ENCODE measurements at regions not wholly inside any gene's neighbourhood (a gene's known extent, or its start where the extent isn't known, plus 50 kb on each side); places are given as distances from the start of the nearest gene placed in this dataset. TPM values are rescaled to one million over a fixed set of nuclear protein-coding genes. Genes with fewer than 3 reads are reported as not detected.

DNA sequence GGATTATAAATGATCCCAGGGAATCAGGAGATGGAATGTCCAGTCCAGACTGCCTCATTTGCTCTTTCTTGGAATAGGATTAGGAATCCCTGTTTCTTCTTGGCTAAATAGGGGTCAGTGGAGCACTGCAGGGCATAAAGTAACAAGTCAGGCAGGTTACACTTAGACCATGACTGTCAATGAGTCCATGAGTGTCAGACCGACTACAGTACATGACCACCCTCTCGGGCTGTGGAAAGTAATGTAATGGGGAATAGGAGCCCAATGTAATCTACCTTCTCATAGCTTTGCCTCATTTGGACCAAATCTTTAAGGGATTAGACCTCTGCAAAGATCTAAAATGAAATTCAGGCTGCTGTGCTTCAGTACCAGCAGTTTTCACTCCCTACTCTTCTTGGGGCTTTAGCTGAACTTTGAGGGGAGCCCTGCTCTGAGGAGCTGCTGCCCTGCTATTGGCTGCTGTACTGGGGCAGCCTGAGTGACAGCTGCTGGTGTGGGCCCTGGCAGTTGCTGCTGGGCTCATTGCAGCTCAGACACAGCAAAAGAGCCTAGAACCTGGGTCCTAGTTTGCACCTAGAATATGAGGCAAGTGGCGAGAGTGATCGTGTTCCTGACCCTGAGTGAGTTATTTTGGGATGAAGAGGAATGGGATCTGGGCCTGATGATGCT lies 62.2 kb upstream of the OR4E1 start:
- no peak for DNase-seq (ENCODE audit: low read depth in 2 of 3, low spot score in 2 of 3)

DNA sequence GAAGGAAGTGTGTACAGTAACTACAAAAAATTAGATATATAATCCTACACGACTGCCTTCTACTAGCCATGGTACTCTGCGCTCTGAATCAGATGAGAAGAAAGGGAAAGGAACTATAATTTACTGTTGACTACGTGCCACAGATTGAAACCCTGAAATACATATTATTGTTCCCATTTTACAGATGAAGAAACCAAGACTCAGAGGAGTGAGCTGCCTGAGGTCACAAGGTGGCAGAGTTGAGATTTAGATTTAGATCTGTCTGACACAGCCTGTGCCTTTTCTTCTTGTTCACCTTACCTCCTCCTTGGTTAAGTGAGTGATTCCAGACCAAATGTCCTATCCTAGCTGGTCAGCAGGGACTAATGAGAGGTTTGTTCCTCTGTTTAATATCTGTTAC lies 61.6 kb upstream of the OR4E1 start:
- no peak for DNase-seq (ENCODE audit: low read depth in 2 of 3, low spot score in 2 of 3)

DNA sequence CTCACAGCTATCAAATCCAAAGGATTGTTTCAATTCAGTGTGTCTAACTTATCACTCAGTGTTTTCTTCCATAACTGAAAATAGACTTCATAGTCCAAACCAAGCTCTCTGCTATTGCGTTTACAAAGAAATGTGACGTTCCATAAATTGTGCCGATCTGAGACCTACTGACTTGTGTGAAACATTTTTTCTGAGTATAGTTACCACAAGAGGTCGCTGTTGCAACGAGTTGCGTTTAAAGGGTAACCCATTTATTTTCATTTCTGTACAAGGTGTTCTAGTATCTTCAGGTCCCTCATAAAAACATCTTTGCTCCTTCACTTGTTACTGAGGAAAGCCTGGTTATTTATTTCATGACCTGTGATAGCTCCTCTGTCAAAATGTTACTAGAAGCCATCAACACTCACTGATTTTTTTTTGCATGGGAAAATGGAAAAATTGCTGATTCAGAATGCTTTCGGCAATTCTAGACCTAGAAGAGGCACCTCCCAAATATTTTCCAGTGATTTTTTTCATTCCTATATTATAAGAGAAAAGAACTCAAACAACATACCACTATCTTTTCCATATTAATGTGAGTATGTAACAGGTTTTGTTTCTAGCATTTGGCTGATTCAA lies 60.9 kb upstream of the OR4E1 start:
- DNase-seq (ENCODE audit: low read depth in 2 of 3, low spot score in 2 of 3) = peak; percentile 32 to 88 (median 69)

DNA sequence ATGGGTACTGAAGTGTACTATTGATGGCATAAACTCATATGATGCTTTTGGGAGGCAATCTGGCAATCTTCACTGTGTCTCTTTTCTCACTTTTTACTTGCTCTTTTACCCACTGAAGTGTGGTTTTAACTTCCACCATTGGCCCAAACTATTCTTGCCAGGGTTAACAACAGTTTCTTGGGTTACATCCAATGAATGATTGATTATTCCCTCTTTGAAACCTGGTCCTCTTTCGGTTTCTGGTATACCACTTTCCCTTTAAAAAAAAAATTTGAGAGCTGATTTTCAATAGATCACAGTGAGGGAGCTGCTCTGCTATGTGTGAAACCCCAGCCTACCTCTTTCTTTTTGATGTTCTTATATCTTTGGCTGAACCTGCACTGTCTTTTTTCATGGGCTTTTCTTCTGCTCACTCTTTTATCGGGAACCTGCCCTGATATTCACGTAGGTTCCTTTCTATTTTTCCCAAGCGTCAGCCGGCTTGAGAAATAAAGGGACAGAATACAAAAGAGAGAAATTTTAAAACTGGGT lies 56.1 kb upstream of the OR4E1 start:
- peak in 1 of 3 donors; percentile 57 for DNase-seq (ENCODE audit: low read depth in 2 of 3, low spot score in 2 of 3)

DNA sequence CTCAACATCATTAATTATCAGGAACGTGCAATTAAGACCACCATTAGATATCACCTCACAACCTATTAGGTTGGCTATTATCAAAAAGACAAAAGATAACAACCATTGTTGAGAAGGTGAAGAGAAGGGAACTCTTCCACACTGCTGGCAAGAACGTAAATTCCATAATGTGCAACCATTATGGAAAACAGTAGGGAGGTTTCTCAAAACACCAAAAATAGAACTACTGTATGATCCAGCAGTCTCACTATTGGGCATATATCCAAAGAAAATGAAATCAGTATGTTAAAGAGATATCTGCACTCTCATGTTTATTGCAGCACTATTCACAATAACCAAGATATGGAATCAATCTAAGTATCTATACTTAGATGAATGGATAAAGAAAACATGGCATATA lies 51.6 kb upstream of the OR4E1 start:
- no peak for DNase-seq (ENCODE audit: low read depth in 2 of 3, low spot score in 2 of 3)

DNA sequence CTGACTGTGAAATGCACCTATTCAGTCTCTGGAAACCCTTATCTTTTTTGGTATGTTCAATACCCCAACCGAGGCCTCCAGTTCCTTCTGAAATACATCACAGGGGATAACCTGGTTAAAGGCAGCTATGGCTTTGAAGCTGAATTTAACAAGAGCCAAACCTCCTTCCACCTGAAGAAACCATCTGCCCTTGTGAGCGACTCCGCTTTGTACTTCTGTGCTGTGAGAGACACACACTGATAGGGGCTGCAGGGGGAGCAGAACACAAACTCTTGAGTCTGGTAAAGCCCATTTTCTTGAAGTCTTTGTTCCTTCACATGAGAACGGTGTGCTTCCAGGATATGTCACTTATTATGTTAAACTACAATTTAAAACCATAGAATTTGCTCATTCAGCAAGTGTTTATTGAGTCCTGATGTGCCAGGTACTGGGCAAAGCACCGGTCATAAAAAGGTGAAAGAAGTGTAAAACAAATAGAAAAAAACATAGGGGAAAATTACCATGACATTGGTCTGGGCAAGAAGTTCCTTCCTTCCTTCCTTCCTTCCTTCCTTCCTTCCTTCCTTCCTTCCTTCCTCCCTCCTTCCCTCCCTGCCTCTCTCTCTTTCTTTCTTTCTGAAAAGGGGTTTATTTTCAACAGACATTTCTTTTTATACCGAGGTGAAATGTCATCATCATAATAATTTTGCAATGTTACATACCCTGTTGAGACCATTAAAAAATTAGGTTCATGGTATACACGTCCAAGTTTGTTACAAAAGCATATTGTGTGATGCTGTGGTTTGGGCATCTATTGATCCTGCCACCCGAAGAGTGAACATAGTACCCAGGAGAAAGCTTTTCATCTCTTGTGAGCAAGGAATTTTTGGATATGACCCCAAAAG lies 50.7 kb upstream of the OR4E1 start:
- no peak for DNase-seq (ENCODE audit: low read depth in 2 of 3, low spot score in 2 of 3)

DNA sequence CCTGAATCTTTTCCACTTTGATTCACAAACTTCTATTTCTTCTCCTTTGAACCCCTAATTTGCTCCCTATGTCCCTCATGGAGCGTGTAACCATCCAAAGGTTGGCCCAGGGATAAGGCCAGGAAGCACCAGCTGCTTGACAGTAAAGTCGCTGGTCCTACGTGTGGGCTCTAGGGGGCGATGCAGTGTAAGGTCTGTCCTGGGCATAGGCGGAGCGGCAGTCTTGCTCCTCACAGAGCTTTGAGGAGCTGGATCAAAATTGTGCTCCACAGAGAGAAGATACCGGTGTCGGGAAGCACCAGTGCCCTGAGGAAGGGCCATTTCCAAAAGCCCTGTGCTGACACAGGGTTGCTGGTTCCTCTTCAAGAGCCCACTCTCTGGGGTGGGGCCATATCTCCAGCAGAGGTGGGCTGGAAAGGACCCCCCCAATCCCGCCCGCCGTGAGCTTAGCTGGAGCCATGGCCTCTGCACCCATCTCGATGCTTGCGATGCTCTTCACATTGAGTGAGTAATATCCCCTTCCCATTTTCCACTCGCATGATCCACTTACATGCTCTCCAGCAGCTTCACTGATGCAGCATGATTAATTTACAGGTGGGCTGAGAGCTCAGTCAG lies 49.9 kb upstream of the OR4E1 start:
- peak in 2 of 3 donors; percentile 28 to 60 for DNase-seq (ENCODE audit: low read depth in 2 of 3, low spot score in 2 of 3)

Small RNA genes lying in the stretch of these regions (small RNA-seq; reads per million reads assigned to genes)
- gene AC245505.1 (not detected), gene TRAJ30 (not detected), gene TRAJ31 (not detected), gene TRAJ32 (not detected), gene TRAJ33 (not detected), gene TRAJ34 (not detected), gene TRAJ35 (not detected), gene TRAJ36 (not detected), gene TRAJ37 (not detected), gene TRAJ38 (not detected), gene TRAJ39 (not detected), gene TRAJ40 (not detected), gene TRAJ41 (not detected), gene TRAJ42 (not detected), gene TRAJ43 (not detected), gene TRAJ44 (not detected), gene TRAJ45 (not detected), gene TRAJ46 (not detected), gene TRAJ47 (not detected), gene TRAJ48 (not detected), gene TRAJ49 (not detected), gene TRAJ50 (not detected), gene TRAJ51 (not detected), gene TRAJ52 (not detected), gene TRAJ53 (not detected), gene TRAJ54 (not detected), gene TRAJ55 (not detected), gene TRAJ56 (not detected), gene TRAJ57 (not detected), gene TRAJ58 (not detected), gene TRAJ59 (not detected), gene TRAJ60 (not detected), gene TRAJ61 (not detected), gene TRAV15 (not detected), gene TRDD1 (not detected), gene TRDD2 (not detected), gene TRDD3 (not detected), gene TRDJ1 (not detected), gene TRDJ2 (not detected), gene TRDJ3 (not detected), gene TRDJ4 (not detected), gene TRDV1 (not detected)

All from hematopoietic multipotent progenitor cell (in vitro differentiated cells).